NCI-H2171 treated with DMSO at 0.1 percent for 48 hours (cell line): ENCODE measurements at regions not wholly inside any gene's neighbourhood (a gene's known extent, or its start where the extent isn't known, plus 50 kb on each side); places are given as distances from the start of the nearest gene placed in this dataset.

Source experiments
- DNase-seq: peaks from one replicate; lab custom pipeline; 2025; lab: John Stamatoyannopoulos, UW

DNA sequence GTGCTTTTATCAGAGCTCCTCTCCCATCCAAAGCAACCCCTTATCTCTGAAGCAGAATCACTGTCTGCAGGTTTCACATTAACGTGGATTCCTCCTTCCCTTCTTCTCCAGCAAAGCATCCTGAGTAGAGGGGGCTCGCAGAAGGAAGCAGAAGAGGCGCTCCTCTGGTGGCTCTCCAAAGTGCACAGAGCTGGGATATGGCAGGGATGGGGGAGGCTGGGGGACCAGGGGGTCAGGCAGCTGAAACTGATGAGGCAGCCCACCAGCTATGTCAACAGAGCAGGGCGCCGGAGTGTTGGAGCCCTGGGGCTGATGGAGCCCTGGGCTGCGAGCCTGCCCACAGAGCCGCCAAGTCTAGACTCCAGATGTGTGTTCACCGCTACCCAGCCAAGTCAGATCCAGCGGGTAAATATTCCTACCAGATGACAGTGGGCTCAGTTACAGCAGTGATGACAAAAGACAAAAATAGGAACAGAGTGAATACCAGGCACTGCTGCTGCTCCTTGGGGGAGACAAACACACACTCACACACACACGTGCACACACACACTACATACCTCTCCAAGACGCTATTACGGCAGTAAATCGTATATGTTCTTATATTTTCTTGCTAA is 678.3 kb upstream of the ID2 start:
- peak; percentile 98 for DNase-seq

DNA sequence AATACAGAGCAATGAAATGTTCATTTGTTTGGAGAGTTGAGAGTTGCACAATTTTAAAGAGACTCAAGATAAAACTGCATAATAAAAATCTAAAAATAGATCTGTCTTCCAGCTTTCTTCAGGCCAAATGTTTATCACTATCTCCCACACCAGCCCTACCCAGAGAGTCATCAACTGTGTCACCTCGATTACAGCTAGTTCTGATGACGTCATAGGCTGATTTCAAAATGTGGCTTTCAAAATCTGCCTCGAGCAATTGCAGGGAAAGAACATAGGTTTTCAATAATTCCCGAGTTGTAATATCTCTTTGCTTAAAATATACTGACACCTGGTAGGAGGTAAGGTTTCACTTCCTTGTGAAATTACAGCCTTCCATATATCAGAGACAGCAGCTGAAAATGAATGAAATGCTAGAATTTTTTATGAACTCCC is 677.6 kb upstream of the ID2 start:
- DNase-seq, result peak; percentile 83

DNA sequence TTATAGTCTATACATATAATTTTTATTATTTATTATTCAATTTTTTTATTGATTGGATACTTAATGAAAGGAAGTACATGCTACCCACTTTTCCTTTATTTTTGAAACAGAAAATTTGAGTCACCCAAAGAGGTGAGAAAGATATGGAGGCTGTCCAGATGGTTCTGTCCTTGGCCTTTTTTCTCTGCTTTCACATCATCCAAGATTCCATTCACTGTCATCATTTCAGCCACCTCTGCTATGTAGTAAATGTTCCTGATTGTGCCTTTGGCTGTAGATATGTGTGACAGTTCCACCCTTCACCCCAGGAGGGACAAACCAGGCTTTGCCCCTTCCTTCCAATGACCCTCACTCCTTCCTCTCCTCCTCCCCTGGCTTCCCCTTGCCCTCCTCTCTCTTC is 675.7 kb upstream of the ID2 start:
- DNase-seq, result no peak

DNA sequence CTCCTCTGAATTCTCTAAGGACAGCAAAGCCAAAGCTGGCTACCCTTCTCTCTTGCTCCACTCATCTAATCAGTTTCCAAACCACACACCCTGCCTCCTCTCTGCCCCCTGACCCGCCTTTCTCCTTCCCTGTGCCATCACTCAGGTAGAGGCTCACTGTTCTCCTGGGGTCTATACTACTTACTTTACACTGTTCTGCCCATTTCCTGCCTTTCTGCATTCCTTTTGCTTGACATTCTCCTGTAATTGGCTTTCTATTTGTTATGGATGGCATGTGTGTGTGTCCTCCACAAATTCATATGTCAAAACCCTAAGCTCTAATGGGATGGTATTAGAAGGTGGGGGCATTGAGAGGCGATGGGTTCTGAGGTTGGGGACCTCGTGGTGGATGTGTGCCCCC is 675.2 kb upstream of the ID2 start:
- DNase-seq, result no peak

DNA sequence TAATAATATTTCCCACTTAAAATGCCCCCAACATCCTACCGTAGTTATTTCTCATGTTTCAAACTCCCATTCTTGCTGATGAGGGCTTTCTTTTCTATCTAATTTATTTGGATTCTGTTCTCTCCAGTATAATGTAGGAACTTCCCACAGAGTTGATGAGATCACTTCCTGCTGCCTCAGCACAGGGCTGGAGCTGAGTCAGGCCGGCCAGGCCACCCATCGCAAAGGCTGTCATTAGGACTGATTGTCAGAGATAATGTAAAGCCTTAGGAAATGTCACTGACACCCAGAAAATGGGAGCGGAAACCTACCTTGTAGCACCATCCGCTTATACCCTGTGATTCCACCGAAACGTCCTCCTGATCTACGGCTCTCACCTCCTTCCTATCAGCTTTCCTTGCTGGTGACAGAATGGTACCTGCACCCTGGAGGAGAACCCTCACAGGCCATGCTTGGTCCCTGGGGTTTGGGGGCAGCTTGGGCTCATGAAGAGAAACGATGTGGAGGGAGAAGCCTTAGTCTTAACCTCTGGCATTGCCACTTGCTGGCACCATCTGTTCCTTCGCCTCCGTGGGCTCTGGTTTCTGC is 672.8 kb upstream of the ID2 start:
- DNase-seq, result peak; percentile 17

DNA sequence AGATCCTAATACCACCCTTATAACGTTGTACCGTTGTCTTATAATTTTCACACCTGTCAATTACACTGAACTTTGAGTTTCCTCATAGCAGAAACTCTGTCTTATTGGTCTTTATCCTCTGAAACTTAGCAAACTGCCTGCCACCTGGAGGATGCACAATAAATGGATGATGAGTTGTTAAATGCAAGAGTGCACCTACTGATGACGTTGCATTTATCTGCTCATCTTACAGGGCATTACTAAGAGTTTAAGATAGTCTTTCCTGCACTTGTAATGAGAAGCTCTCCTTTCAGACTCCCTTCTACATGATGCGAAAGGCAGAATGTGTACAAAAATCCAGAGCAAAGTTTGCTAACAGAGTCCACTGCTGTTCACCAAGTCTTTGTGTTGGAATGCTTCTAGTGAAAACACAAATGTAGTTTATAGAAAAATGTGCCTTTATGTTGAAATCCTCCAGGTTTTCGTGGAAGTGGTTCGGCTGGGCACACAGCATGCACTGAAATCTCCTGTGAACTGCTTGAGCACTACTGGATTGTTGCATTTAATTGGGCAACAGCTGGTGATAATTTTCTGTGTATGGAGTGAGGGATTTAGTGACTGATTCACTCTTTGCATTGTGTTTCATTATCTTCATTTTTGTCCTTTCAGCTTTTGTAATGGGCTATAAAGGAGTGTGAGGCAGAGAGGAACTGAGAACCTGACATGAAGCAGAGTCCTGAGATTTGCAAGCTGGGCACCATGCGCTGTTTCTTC is 665.8 kb upstream of the ID2 start:
- DNase-seq, result peak; percentile 44

DNA sequence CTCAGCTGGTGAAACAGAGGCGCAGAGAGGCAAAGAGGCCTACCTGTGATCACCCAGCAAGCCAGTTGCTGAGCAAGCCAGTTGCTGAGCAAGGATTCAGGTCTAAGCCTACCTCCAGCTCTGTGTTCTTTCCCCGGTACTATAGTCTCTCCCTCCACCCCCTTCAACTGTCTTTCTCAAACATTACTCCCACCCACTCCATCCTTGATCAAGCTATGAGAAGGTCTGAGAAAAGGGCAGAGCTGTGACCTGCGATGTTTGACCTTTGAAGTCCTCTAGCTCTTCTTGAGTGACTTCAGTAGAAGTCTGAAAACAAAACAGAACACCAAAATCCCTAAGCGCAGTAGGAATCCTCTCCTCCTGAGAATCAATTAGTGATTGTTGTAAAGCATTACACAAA is 665.2 kb upstream of the ID2 start:
- DNase-seq, result no peak

DNA sequence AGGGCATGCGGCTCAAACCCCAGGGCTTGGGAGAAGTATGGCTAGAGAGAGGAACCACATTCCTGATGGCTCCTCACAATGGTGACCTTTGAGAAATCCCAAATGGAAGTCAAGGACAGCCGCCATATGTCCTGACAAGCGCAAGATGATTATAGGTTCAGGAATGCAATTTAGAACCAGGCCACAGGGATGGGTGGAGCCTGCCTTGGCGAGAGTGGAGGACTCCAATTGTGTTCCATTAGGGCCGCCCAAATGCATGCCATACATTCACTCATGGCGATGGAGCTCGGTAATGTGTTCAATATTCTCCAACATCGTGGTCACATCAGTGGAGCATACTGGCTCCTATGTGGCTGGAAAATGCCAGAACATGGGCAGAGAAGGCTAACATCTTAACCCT is 662.9 kb upstream of the ID2 start:
- no peak for DNase-seq

DNA sequence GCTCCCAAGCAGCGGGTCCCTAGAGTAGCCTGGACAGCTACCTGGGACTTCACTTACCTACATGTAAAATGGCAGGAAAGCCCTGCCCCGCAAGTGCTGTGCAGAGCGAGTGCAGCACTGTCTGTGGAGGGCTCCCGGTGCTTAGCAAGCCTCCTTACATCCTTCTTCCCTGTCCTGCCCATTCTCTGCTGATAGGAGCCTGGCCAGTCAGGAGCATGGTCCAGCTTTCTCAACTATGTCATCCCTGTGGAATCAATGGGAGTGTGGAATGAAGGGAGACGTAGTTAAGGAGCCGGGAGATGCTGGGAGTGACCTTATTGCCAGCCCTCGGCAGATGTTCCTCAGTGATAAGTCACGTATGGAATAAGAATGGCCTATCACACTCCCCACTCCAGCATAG is 661.9 kb upstream of the ID2 start:
- no peak for DNase-seq

DNA sequence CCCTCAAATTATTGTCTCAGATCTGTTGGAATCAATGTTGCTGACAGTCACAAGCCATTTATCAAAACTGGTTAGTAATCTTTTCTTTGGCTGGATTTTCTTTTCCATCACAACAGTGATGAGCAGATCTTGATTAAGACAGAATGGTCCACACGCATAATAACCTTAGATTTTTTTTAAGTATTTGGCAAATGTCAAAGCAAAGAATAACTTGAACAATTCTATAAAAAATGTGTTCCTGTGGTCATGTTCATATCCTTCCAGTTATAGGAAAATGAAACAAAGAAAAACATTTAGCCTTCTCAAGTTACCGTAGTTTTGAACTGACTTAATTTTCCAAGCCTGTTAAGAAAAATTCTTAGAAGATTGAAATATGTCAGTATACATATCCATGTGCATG is 659.9 kb upstream of the ID2 start:
- DNase-seq, result no peak

DNA sequence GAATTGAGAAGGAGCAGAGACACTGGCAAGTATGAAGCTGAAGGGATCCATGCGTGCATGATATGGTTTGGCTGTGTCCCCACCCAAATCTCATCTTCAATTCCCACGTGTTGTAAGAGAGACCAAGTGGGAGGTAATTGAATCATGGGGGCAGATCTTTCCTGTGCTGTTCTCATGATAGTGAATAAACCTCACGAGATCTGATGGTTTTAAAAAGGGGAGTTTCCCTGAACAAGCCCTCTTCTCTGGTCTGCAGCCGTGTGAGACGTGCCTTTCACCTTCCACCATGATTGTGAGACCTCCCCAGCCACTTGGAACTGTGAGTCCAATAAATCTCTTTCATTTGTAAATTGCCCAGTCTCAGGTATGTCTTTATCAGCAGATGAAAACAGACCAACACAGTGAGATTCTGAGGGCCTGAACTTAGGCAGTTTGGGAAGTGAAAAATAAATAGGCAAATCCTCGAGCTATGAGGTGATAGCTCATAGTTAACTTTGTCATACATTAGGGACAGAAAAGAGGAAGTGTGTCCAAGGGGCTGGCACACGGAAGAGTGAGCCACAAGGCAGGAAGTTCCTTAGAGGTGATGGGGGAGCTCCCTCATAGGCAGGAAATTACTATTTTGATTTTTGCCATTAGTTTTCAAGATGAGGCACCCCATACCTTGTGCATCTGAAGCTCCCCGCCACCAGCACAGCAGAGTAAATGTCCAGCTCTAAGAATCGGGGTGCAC is 658.8 kb upstream of the ID2 start:
- no peak for DNase-seq

DNA sequence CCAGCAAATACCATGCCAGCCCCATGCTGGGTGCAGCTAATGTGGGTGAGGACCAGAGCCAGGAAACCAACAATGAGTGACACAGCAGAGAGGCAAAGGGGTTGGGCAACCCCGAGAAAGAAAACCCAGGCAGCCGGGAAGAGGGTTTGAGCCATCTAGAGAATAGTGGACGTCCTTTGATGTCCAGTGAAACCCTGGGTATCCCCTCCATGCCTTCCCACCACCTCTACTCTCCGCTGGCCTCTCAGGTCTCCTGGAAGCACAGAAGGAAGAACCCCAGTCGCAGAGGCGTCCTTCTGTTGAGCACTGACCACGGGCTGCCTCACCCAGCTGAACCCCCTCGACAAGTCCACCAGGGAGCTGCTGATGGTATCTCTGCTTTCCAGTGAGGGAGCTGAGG is 657.4 kb upstream of the ID2 start:
- DNase-seq, result no peak

DNA sequence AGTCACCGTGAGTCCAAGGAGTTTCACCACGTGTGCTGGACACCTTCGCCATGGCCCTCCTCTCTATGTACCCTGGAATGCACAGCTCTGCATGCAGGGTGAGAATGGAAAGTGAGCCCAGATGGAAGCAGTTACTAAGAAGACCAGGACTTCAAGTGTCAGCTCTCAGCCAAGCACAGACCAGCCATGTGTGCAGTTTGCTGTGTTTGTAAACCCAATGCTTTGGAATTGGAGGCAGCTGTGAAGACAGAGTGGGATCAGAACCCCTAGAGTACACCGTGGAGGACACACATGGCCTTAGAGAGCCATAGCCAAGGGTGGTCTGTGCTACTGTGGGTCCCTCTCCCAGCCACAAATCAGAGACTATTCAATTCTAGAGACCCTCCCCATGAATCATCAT is 655.5 kb upstream of the ID2 start:
- no peak for DNase-seq

DNA sequence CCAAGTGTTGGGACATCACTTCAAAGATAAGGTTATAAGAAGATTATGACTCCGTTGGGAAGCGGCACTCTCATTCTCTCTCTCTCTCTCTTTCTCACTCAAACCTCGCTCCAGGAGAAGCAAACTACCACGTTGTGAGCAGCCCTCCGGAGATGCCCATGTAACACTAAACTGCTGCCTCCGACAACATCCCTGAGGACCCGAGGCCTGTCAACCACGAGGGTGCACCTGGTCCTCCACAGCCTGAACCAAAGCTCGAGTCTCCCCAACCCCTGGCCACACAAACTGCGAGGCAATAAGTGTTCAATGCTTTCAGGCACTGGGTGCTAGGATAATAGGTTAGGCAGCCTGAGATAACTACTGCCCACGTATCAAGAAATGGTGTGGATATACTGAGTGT is 654.5 kb upstream of the ID2 start:
- no peak for DNase-seq

DNA sequence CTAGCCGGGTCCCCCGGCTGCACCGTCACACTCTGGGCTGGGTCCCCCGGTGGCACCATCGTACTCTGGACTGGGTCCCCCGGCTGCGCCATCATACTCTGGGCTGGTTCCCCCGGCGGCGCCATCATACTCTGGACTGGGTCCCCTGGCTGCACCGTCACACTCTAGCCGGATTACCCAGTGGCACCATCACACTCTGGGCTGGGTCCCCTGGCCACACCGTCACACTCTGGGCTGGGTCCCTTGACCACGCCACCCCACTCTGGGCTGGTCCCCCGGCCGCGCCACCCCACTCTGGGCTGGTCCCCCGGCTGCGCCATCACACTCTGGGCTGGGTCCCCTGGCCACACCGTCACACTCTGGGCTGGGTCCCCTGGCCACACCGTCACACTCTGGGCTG is 653.8 kb upstream of the ID2 start:
- no peak for DNase-seq

DNA sequence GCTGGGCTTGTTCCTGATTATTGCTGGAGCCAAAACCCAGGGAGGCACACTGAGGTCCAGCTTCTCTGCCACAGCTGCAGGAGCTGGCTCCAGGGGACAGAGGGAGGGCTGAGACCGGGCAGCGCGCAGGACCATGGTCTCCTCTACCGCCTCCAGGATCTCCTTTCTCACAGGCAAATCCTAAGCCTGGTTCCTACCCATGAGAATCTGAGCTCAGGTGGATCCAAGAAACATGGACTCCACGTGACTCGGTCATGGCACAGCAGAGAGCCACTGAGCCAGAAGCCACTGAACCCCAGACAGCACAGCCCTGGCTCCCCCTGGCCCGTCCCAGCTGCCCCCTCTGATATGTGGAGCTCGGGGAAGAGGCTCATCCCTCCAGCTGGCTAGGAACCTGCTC is 653.4 kb upstream of the ID2 start:
- DNase-seq, result no peak

DNA sequence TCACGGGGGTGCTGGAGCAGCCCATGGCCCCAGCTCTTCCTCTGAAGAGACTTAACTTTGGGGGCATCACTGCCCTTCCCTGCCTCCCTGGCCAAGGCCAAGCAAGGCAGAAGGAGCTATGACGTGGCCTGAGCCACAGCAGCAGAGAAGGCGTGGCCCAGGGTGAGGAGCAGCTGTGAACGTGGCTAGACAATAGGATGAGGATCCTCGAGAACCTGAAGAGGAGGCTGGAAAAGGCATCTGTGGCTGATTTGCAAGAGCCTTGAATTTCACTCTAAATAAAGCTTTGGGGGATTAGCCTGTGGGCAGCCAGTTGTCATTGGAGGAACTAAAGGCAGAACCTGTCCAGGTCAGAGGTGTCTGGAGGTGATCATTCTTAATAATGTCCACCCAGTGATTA is 652.9 kb upstream of the ID2 start:
- DNase-seq, result no peak

DNA sequence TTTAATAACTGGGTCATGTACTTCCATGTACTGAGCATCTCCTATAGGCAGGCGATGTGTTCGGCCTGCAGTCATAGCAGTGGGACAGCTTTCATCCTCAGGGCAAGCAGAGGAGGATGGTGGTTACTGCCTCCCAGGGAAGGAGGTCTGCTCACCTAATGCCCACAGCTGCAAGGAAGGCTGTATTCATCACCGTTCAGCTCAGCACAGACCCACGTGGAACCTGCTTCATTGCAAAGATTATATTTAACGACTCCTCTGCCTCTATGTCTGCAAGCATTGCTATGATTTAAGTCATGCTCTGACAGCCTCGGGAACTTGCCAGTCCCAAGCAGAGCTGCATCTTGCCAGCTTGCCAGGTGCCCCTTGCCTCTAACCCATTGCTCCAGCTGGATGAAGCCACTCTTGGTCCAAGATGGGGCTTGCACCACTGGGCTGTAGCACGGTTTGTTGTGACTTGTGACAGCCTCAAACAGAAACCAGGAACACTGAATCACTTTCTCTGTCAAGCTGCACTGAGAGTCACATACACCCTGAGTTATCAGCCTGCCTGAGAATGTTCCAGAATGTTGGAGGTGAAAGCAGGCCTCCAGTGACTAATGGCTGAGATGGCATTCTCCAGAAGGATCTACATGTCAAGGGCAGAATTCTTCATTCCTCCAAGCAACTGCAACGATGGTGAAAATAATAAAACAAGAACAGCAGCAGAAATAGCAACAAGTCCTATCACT is 651.1 kb upstream of the ID2 start:
- DNase-seq, result no peak

DNA sequence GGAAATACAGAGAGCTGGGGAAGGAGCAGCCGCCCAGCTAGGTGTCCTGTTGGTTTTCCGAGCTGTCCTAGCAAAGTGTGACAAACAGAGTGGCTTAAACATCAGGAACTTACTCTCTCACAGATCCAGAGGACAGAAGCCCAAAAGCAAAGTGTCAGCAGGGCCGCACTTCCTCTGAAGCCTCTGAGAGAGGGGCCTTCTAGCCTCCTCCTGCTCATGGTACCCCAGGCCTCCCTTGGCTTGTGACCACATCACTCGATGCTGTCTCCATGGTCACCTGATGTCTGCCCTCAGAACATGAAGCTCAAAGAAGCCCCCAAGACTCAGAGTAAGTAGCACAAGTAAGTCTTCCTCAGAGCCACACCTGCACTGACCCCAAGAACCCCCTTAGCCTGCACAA is 650.5 kb upstream of the ID2 start:
- DNase-seq, result no peak

DNA sequence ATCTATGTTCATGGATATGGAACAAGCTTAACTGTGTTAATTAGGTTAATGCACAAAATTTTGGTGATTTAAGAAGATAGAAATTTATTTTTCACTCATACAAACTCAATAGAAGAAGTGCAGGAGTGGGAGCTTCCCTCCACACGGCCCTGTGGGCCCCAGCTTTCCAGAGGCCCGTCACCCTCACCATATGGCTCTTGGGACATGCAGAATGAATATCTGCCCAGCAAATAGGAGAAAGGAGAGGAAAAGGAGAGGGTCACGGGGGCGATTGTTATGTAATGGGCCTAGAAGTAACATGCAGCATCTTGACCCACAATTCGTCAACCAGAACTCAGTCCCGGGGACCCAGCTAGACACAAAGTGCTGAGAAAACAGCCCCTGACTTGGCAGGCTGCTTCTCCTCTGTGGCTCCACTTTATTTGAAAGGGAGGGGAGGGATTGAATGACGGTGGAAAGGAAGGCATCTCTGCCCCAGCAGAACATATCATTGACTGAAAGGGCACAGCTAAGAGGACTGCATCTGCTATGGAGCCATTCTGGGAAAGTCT is 648.2 kb upstream of the ID2 start:
- DNase-seq, result peak; percentile 41

DNA sequence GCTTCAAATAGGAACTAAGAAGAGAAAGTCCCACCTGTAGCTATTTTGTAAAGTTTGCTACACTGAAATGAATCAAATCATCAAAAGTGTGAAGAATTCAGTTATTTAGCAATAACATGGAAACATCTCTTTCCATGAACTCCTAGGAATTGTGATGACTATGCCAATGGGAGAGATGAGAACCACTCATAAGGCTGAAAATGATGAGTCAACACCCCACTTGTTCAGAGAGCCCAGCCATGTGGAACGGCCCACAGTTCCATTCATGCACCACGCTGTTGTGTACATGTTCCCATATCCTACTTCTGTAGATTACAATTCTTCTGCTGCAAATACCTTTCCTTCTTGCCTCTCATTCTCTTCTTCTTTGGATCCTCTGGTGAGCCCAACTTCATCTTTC is 645.5 kb upstream of the ID2 start:
- DNase-seq, result no peak

DNA sequence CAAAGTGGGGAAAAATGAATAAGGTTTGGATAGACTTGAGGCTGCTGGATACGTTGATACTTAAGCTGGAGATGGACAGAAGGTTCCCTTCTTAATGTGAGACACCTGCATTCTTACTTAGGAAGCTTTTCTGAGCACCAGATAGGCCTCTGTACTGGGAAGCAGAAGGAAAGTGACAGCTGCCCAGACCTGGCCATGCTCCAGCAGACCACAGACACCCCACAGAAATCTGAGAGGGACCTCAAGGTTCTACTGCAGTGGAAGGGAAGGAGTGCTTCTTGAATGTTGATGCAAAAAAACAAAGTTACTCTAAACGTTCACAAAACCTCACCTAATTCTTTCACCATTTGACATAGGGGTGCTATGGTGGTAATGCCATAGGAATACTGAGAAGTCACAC is 642.1 kb upstream of the ID2 start:
- peak; percentile 77 for DNase-seq
